H9 (cell line): ENCODE measurements at regions not wholly inside any gene's neighbourhood (a gene's known extent, or its start where the extent isn't known, plus 50 kb on each side); places are given as distances from the start of the nearest gene placed in this dataset.

ENCODE experiments used
- DNase-seq: peaks from one replicate; pipeline ENCODE4 v3.0.0-alpha.2; 2017
- H2AFZ ChIP-seq: one replicate; pipeline ENCODE4 v1.6.1; 2013; ENCODE audit warnings: mild to moderate bottlenecking, low read length, control low read depth, moderate library complexity
- H2AK5ac ChIP-seq: 2 replicates; pipeline ENCODE4 v1.6.1; 2013; ENCODE audit warnings: low read length, control low read depth, mixed read lengths; ENCODE audit not compliant: insufficient read length
- H2BK120ac ChIP-seq: one replicate; pipeline ENCODE4 v1.6.1; 2013; ENCODE audit warnings: low read depth, mild to moderate bottlenecking, low read length, control low read depth, inconsistent platforms; ENCODE audit not compliant: poor library complexity, severe bottlenecking
- H2BK12ac ChIP-seq: 2 replicates; pipeline ENCODE4 v1.6.1; 2013; ENCODE audit warnings: low read length, control low read depth, mixed read lengths, low read depth; ENCODE audit not compliant: insufficient read length
- H2BK15ac ChIP-seq: 2 replicates; pipeline ENCODE4 v1.6.1; 2013; ENCODE audit warnings: low read depth, low read length, control low read depth
- H2BK20ac ChIP-seq: one replicate; pipeline ENCODE4 v1.6.1; 2013; ENCODE audit warnings: low read depth, mild to moderate bottlenecking, low read length, control low read depth, inconsistent platforms; ENCODE audit not compliant: poor library complexity, severe bottlenecking
- H2BK5ac ChIP-seq: 2 replicates; pipeline ENCODE4 v1.6.1; 2013; ENCODE audit warnings: low read length, control low read depth, mixed read lengths; ENCODE audit not compliant: insufficient read length
- H3K14ac ChIP-seq: 2 replicates; pipeline ENCODE4 v1.6.1; 2013; ENCODE audit warnings: low read length, control low read depth; ENCODE audit not compliant: insufficient read depth
- H3K18ac ChIP-seq: 2 replicates; pipeline ENCODE4 v1.6.1; 2013; ENCODE audit warnings: low read depth, mild to moderate bottlenecking, mixed read lengths, low read length, control low read depth; ENCODE audit not compliant: insufficient read length
- H3K23ac ChIP-seq: 2 replicates; pipeline ENCODE4 v1.6.1; 2013; ENCODE audit warnings: low read length, control low read depth, mixed read lengths, low read depth; ENCODE audit not compliant: insufficient read length
- H3K23me2 ChIP-seq: 2 replicates; pipeline ENCODE4 v1.6.1; 2013; ENCODE audit warnings: low read depth, mild to moderate bottlenecking, mixed read lengths, low read length, control low read depth; ENCODE audit not compliant: insufficient read length, poor library complexity, severe bottlenecking
- H3K27ac ChIP-seq: 2 replicates; pipeline ENCODE4 v1.5.1; 2013; ENCODE audit warnings: low read length, control low read depth, mixed read lengths, low read depth; ENCODE audit not compliant: insufficient read length
- H3K27me3 ChIP-seq: 2 replicates; pipeline ENCODE4 v1.6.1; 2013; ENCODE audit warnings: low read length, control low read depth, inconsistent platforms; ENCODE audit not compliant: insufficient read depth
- H3K4ac ChIP-seq: 2 replicates; pipeline ENCODE4 v1.6.1; 2013; ENCODE audit warnings: low read depth, mild to moderate bottlenecking, control low read depth, inconsistent platforms, low read length, moderate library complexity
- H3K4me1 ChIP-seq: 2 replicates; pipeline ENCODE4 v1.6.1; 2013; ENCODE audit warnings: low read length, control low read depth, inconsistent platforms; ENCODE audit not compliant: insufficient read depth
- H3K4me2 ChIP-seq: 2 replicates; pipeline ENCODE4 v1.6.1; 2013; ENCODE audit warnings: low read length, control low read depth, mixed read lengths; ENCODE audit not compliant: insufficient read length, insufficient read depth
- H3K56ac ChIP-seq: 2 replicates; pipeline ENCODE4 v1.6.1; 2013; ENCODE audit warnings: low read depth, mild to moderate bottlenecking, mixed read lengths, low read length, control low read depth; ENCODE audit not compliant: insufficient read length
- H3K79me1 ChIP-seq: 2 replicates; pipeline ENCODE4 v1.6.1; 2013; ENCODE audit warnings: low read depth, mild to moderate bottlenecking, moderate library complexity, low read length, control low read depth, inconsistent platforms; ENCODE audit not compliant: insufficient read depth, poor library complexity, severe bottlenecking
- H3K79me2 ChIP-seq: 2 replicates; pipeline ENCODE4 v1.6.1; 2013; ENCODE audit warnings: low read length, control low read depth, inconsistent platforms; ENCODE audit not compliant: insufficient read depth
- H3K9ac ChIP-seq: 2 replicates; pipeline ENCODE4 v1.6.1; 2013; ENCODE audit warnings: low read length, control low read depth, mixed read lengths; ENCODE audit not compliant: insufficient read length; ENCODE audit errors: extremely low read depth
- H3K9me3 ChIP-seq: one replicate; pipeline ENCODE4 v1.6.1; 2013; ENCODE audit warnings: low read depth, low read length, inconsistent platforms; ENCODE audit not compliant: control insufficient read depth
- H3T11ph ChIP-seq: one replicate; pipeline ENCODE4 v1.6.1; 2013; ENCODE audit warnings: mild to moderate bottlenecking, low read length, control low read depth, inconsistent platforms
- H4K20me1 ChIP-seq: one replicate; pipeline ENCODE4 v1.6.1; 2013; ENCODE audit not compliant: control insufficient read depth, insufficient read length, insufficient read depth
- H4K5ac ChIP-seq: 2 replicates; pipeline ENCODE4 v1.6.1; 2013; ENCODE audit warnings: low read depth, mild to moderate bottlenecking, mixed read lengths, low read length, control low read depth; ENCODE audit not compliant: insufficient read length
- H4K8ac ChIP-seq: replicated peaks from 2 replicates; pipeline ENCODE4 v1.6.1; 2013; ENCODE audit warnings: low read length, control low read depth, mixed read lengths, low read depth; ENCODE audit not compliant: insufficient read length
- H4K91ac ChIP-seq: 2 replicates; pipeline ENCODE4 v1.6.1; 2013; ENCODE audit warnings: low read depth, mild to moderate bottlenecking, moderate library complexity, mixed read lengths, low read length, control low read depth; ENCODE audit not compliant: insufficient read length
- H3K27ac Mint-ChIP-seq, 3 experiments: 2 replicates in 2 of 3; 3 replicates in 1 of 3; pipeline ENCODE4 v1.8.0; 2020 to 2021; ENCODE audit warnings: mixed read lengths in 3 of 3, mild to moderate bottlenecking in 1 of 3, moderate library complexity in 1 of 3
- H3K27me3 Mint-ChIP-seq: 2 replicates; pipeline ENCODE4 v1.8.0; 2021; ENCODE audit warnings: low read depth, mild to moderate bottlenecking, moderate library complexity, mixed read lengths
- H3K36me3 Mint-ChIP-seq, 3 experiments: 2 replicates in 2 of 3; 3 replicates in 1 of 3; pipeline ENCODE4 v1.8.0; 2020 to 2021; ENCODE audit warnings: low read depth in 3 of 3, mixed read lengths in 3 of 3; ENCODE audit not compliant: insufficient read depth in 1 of 3
- H3K4me1 Mint-ChIP-seq, 2 experiments: 2 replicates each; pipeline ENCODE4 v1.8.0; 2020; ENCODE audit warnings: mixed read lengths in 2 of 2
- H3K4me3 Mint-ChIP-seq, 2 experiments: 2 replicates in 1 of 2; 3 replicates in 1 of 2; pipeline ENCODE4 v1.8.0; 2020 to 2021; ENCODE audit warnings: mild to moderate bottlenecking in 2 of 2, mixed read lengths in 2 of 2, moderate library complexity in 1 of 2
- H3K9me3 Mint-ChIP-seq, 2 experiments: 2 replicates in 1 of 2; 3 replicates in 1 of 2; pipeline ENCODE4 v1.8.0; 2020; ENCODE audit warnings: mild to moderate bottlenecking in 2 of 2, mixed read lengths in 2 of 2, moderate library complexity in 1 of 2
- CTCF ChIP-seq: fragments of 200-600 bp; sonication (generic); conservative IDR thresholded peaks from 3 replicates; pipeline ENCODE4 v1.8.0; 2021; ENCODE audit warnings: antibody characterized with exemption, mild to moderate bottlenecking
- whole genome bisulfite sequencing: extraction: QIAGEN DNeasy Blood & Tissue Kit; methylation state at CpG from one replicate; pipeline ENCODE4 v1.1.7; 2013; ENCODE audit warnings: missing lambda C conversion rate, low lambda C conversion rate, mixed read lengths; ENCODE audit not compliant: insufficient read length; ENCODE audit errors: extremely low coverage; 5-methylcytosine and 5-hydroxymethylcytosine counted together

GRCh38 chr1:168830562-168830961 lies 101.6 kb upstream of the DPT start:
- no peak overlapping the region for H3K27ac ChIP-seq
- peaks cover 24 to 33% of the 10 kb centered on the region in 2 experiments for H3K4me1 Mint-ChIP-seq
- no peak overlapping the region for H3K4ac ChIP-seq
- H4K20me1 ChIP-seq = no peaks in the 10 kb centered on the region
- H2BK5ac ChIP-seq = no peak overlapping the region
- no peaks in the 10 kb centered on the region for H3K79me1 ChIP-seq
- H3K27me3 Mint-ChIP-seq = no peaks in the 10 kb centered on the region
- H4K8ac ChIP-seq = no peak overlapping the region
- H3K56ac ChIP-seq = no peak overlapping the region
- no peaks in the 10 kb centered on the region for H3K9me3 ChIP-seq
- H3K27me3 ChIP-seq = no peaks in the 10 kb centered on the region
- H3K27ac Mint-ChIP-seq = no peak overlapping the region
- DNase-seq = no peak
- peaks cover 0 to 2% (median 0%) of the 10 kb centered on the region in 3 experiments; a peak in 1 of 7 replicates for H3K36me3 Mint-ChIP-seq
- no peak overlapping the region for H2BK20ac ChIP-seq
- no peaks in the 10 kb centered on the region for H3K4me1 ChIP-seq
- no peak overlapping the region for H3K4me3 Mint-ChIP-seq
- H4K91ac ChIP-seq = no peak overlapping the region
- no peaks in the 10 kb centered on the region for H3K23me2 ChIP-seq
- no peak overlapping the region for H2BK120ac ChIP-seq
- no peak overlapping the region for H3K4me2 ChIP-seq
- TF ChIP-seq CTCF = no peak
- H3K9ac ChIP-seq = no peak overlapping the region
- peaks cover 0 to under 1% of the 10 kb centered on the region in 2 experiments; a peak in 2 of 5 replicates for H3K9me3 Mint-ChIP-seq
- H2AK5ac ChIP-seq = no peak overlapping the region
- H2AFZ ChIP-seq = no peak overlapping the region
- no peak overlapping the region for H3K23ac ChIP-seq
- H3K18ac ChIP-seq = no peak overlapping the region
- no peak overlapping the region for H2BK12ac ChIP-seq
- H3K14ac ChIP-seq = no peak overlapping the region
- no CpG with 5 or more reads among the region's 2 CpGs for WGBS
- H3T11ph ChIP-seq = no peak overlapping the region
- no peaks in the 10 kb centered on the region for H3K79me2 ChIP-seq
- H2BK15ac ChIP-seq = no peak overlapping the region
- H4K5ac ChIP-seq = no peak overlapping the region
